H9 (cell line): ENCODE measurements at regions not wholly inside any gene's neighbourhood (a gene's known extent, or its start where the extent isn't known, plus 50 kb on each side); places are given as distances from the start of the nearest gene placed in this dataset.
A peak's percentile ranks its signal among the peaks of the same experiment; 100 is the strongest.

ENCODE experiments used
- DNase-seq: peaks from one replicate; pipeline ENCODE4 v3.0.0-alpha.2; 2017
- H2AFZ ChIP-seq: one replicate; pipeline ENCODE4 v1.6.1; 2013; ENCODE audit warnings: mild to moderate bottlenecking, low read length, control low read depth, moderate library complexity
- H2AK5ac ChIP-seq: 2 replicates; pipeline ENCODE4 v1.6.1; 2013; ENCODE audit warnings: low read length, control low read depth, mixed read lengths; ENCODE audit not compliant: insufficient read length
- H2BK120ac ChIP-seq: one replicate; pipeline ENCODE4 v1.6.1; 2013; ENCODE audit warnings: low read depth, mild to moderate bottlenecking, low read length, control low read depth, inconsistent platforms; ENCODE audit not compliant: poor library complexity, severe bottlenecking
- H2BK12ac ChIP-seq: 2 replicates; pipeline ENCODE4 v1.6.1; 2013; ENCODE audit warnings: low read length, control low read depth, mixed read lengths, low read depth; ENCODE audit not compliant: insufficient read length
- H2BK15ac ChIP-seq: 2 replicates; pipeline ENCODE4 v1.6.1; 2013; ENCODE audit warnings: low read depth, low read length, control low read depth
- H2BK20ac ChIP-seq: one replicate; pipeline ENCODE4 v1.6.1; 2013; ENCODE audit warnings: low read depth, mild to moderate bottlenecking, low read length, control low read depth, inconsistent platforms; ENCODE audit not compliant: poor library complexity, severe bottlenecking
- H2BK5ac ChIP-seq: 2 replicates; pipeline ENCODE4 v1.6.1; 2013; ENCODE audit warnings: low read length, control low read depth, mixed read lengths; ENCODE audit not compliant: insufficient read length
- H3K14ac ChIP-seq: 2 replicates; pipeline ENCODE4 v1.6.1; 2013; ENCODE audit warnings: low read length, control low read depth; ENCODE audit not compliant: insufficient read depth
- H3K18ac ChIP-seq: 2 replicates; pipeline ENCODE4 v1.6.1; 2013; ENCODE audit warnings: low read depth, mild to moderate bottlenecking, mixed read lengths, low read length, control low read depth; ENCODE audit not compliant: insufficient read length
- H3K23ac ChIP-seq: 2 replicates; pipeline ENCODE4 v1.6.1; 2013; ENCODE audit warnings: low read length, control low read depth, mixed read lengths, low read depth; ENCODE audit not compliant: insufficient read length
- H3K23me2 ChIP-seq: 2 replicates; pipeline ENCODE4 v1.6.1; 2013; ENCODE audit warnings: low read depth, mild to moderate bottlenecking, mixed read lengths, low read length, control low read depth; ENCODE audit not compliant: insufficient read length, poor library complexity, severe bottlenecking
- H3K27ac ChIP-seq: 2 replicates; pipeline ENCODE4 v1.5.1; 2013; ENCODE audit warnings: low read length, control low read depth, mixed read lengths, low read depth; ENCODE audit not compliant: insufficient read length
- H3K27me3 ChIP-seq: 2 replicates; pipeline ENCODE4 v1.6.1; 2013; ENCODE audit warnings: low read length, control low read depth, inconsistent platforms; ENCODE audit not compliant: insufficient read depth
- H3K4ac ChIP-seq: 2 replicates; pipeline ENCODE4 v1.6.1; 2013; ENCODE audit warnings: low read depth, mild to moderate bottlenecking, control low read depth, inconsistent platforms, low read length, moderate library complexity
- H3K4me1 ChIP-seq: 2 replicates; pipeline ENCODE4 v1.6.1; 2013; ENCODE audit warnings: low read length, control low read depth, inconsistent platforms; ENCODE audit not compliant: insufficient read depth
- H3K4me2 ChIP-seq: 2 replicates; pipeline ENCODE4 v1.6.1; 2013; ENCODE audit warnings: low read length, control low read depth, mixed read lengths; ENCODE audit not compliant: insufficient read length, insufficient read depth
- H3K56ac ChIP-seq: 2 replicates; pipeline ENCODE4 v1.6.1; 2013; ENCODE audit warnings: low read depth, mild to moderate bottlenecking, mixed read lengths, low read length, control low read depth; ENCODE audit not compliant: insufficient read length
- H3K79me1 ChIP-seq: 2 replicates; pipeline ENCODE4 v1.6.1; 2013; ENCODE audit warnings: low read depth, mild to moderate bottlenecking, moderate library complexity, low read length, control low read depth, inconsistent platforms; ENCODE audit not compliant: insufficient read depth, poor library complexity, severe bottlenecking
- H3K79me2 ChIP-seq: 2 replicates; pipeline ENCODE4 v1.6.1; 2013; ENCODE audit warnings: low read length, control low read depth, inconsistent platforms; ENCODE audit not compliant: insufficient read depth
- H3K9ac ChIP-seq: 2 replicates; pipeline ENCODE4 v1.6.1; 2013; ENCODE audit warnings: low read length, control low read depth, mixed read lengths; ENCODE audit not compliant: insufficient read length; ENCODE audit errors: extremely low read depth
- H3K9me3 ChIP-seq: one replicate; pipeline ENCODE4 v1.6.1; 2013; ENCODE audit warnings: low read depth, low read length, inconsistent platforms; ENCODE audit not compliant: control insufficient read depth
- H3T11ph ChIP-seq: one replicate; pipeline ENCODE4 v1.6.1; 2013; ENCODE audit warnings: mild to moderate bottlenecking, low read length, control low read depth, inconsistent platforms
- H4K20me1 ChIP-seq: one replicate; pipeline ENCODE4 v1.6.1; 2013; ENCODE audit not compliant: control insufficient read depth, insufficient read length, insufficient read depth
- H4K5ac ChIP-seq: 2 replicates; pipeline ENCODE4 v1.6.1; 2013; ENCODE audit warnings: low read depth, mild to moderate bottlenecking, mixed read lengths, low read length, control low read depth; ENCODE audit not compliant: insufficient read length
- H4K8ac ChIP-seq: replicated peaks from 2 replicates; pipeline ENCODE4 v1.6.1; 2013; ENCODE audit warnings: low read length, control low read depth, mixed read lengths, low read depth; ENCODE audit not compliant: insufficient read length
- H4K91ac ChIP-seq: 2 replicates; pipeline ENCODE4 v1.6.1; 2013; ENCODE audit warnings: low read depth, mild to moderate bottlenecking, moderate library complexity, mixed read lengths, low read length, control low read depth; ENCODE audit not compliant: insufficient read length
- H3K27ac Mint-ChIP-seq, 3 experiments: 2 replicates in 2 of 3; 3 replicates in 1 of 3; pipeline ENCODE4 v1.8.0; 2020 to 2021; ENCODE audit warnings: mixed read lengths in 3 of 3, mild to moderate bottlenecking in 1 of 3, moderate library complexity in 1 of 3
- H3K27me3 Mint-ChIP-seq: 2 replicates; pipeline ENCODE4 v1.8.0; 2021; ENCODE audit warnings: low read depth, mild to moderate bottlenecking, moderate library complexity, mixed read lengths
- H3K36me3 Mint-ChIP-seq, 3 experiments: 2 replicates in 2 of 3; 3 replicates in 1 of 3; pipeline ENCODE4 v1.8.0; 2020 to 2021; ENCODE audit warnings: low read depth in 3 of 3, mixed read lengths in 3 of 3; ENCODE audit not compliant: insufficient read depth in 1 of 3
- H3K4me1 Mint-ChIP-seq, 2 experiments: 2 replicates each; pipeline ENCODE4 v1.8.0; 2020; ENCODE audit warnings: mixed read lengths in 2 of 2
- H3K4me3 Mint-ChIP-seq, 2 experiments: 2 replicates in 1 of 2; 3 replicates in 1 of 2; pipeline ENCODE4 v1.8.0; 2020 to 2021; ENCODE audit warnings: mild to moderate bottlenecking in 2 of 2, mixed read lengths in 2 of 2, moderate library complexity in 1 of 2
- H3K9me3 Mint-ChIP-seq, 2 experiments: 2 replicates in 1 of 2; 3 replicates in 1 of 2; pipeline ENCODE4 v1.8.0; 2020; ENCODE audit warnings: mild to moderate bottlenecking in 2 of 2, mixed read lengths in 2 of 2, moderate library complexity in 1 of 2
- CTCF ChIP-seq: fragments of 200-600 bp; sonication (generic); conservative IDR thresholded peaks from 3 replicates; pipeline ENCODE4 v1.8.0; 2021; ENCODE audit warnings: antibody characterized with exemption, mild to moderate bottlenecking
- WGBS: extraction: QIAGEN DNeasy Blood & Tissue Kit; methylation state at CpG from one replicate; pipeline ENCODE4 v1.1.7; 2013; ENCODE audit warnings: missing lambda C conversion rate, low lambda C conversion rate, mixed read lengths; ENCODE audit not compliant: insufficient read length; ENCODE audit errors: extremely low coverage; 5-methylcytosine and 5-hydroxymethylcytosine counted together

- H3K56ac ChIP-seq, result no peak overlapping the region
- no peak overlapping the region for H4K8ac ChIP-seq
- H3K4me2 ChIP-seq, result no peak overlapping the region
- H4K91ac ChIP-seq, result no peak overlapping the region
- H3K14ac ChIP-seq, result no peak overlapping the region
- H4K5ac ChIP-seq, result no peak overlapping the region
- no peak overlapping the region for H2AK5ac ChIP-seq
- H2BK20ac ChIP-seq, result no peak overlapping the region
- peak; percentile 52 for DNase-seq
- peaks cover 77 to 79% of the 10 kb centered on the region in 2 experiments for H3K9me3 Mint-ChIP-seq
- no peak overlapping the region for H2BK15ac ChIP-seq
- no peak overlapping the region for H3K27ac ChIP-seq
- H3K23ac ChIP-seq, result no peak overlapping the region
- peaks cover 9 to 21% of the 10 kb centered on the region in 2 experiments for H3K4me1 Mint-ChIP-seq
- no peaks in the 10 kb centered on the region for H3K9me3 ChIP-seq
- H3K79me1 ChIP-seq, result no peaks in the 10 kb centered on the region
- peaks cover 0 to 6% (median 2%) of the 10 kb centered on the region in 3 experiments; a peak in 2 of 7 replicates for H3K36me3 Mint-ChIP-seq
- H3K4me3 Mint-ChIP-seq, result no peak overlapping the region
- H3K18ac ChIP-seq, result no peak overlapping the region
- H3K4ac ChIP-seq, result no peak overlapping the region
- H2BK12ac ChIP-seq, result no peak overlapping the region
- H2BK120ac ChIP-seq, result no peak overlapping the region
- H3K27me3 Mint-ChIP-seq, result peaks cover 2% of the 10 kb centered on the region
- peak; percentile 53 for TF ChIP-seq CTCF
- no peak overlapping the region for H3K27ac Mint-ChIP-seq
- no CpG with 5 or more reads among the region's 4 CpGs for WGBS
- H3K4me1 ChIP-seq, result peaks cover 2% of the 10 kb centered on the region; the same call in 1 of the 2 replicates
- no peak overlapping the region for H3K9ac ChIP-seq
- H3T11ph ChIP-seq, result no peak overlapping the region
- H3K27me3 ChIP-seq, result no peaks in the 10 kb centered on the region; the same call in 1 of the 2 replicates
- H2BK5ac ChIP-seq, result no peak overlapping the region
- H3K23me2 ChIP-seq, result no peaks in the 10 kb centered on the region
- H3K79me2 ChIP-seq, result no peaks in the 10 kb centered on the region
- no peaks in the 10 kb centered on the region for H4K20me1 ChIP-seq
- H2AFZ ChIP-seq, result no peak overlapping the region
These were observed 84.0 kb upstream of the ATP6AP2 start for GRCh38 chrX:40496728-40497127.
